ENCODE measurements at regions not wholly inside any gene's neighbourhood (a gene's known extent, or its start where the extent isn't known, plus 50 kb on each side); places are given as distances from the start of the nearest gene placed in this dataset.

DNA sequence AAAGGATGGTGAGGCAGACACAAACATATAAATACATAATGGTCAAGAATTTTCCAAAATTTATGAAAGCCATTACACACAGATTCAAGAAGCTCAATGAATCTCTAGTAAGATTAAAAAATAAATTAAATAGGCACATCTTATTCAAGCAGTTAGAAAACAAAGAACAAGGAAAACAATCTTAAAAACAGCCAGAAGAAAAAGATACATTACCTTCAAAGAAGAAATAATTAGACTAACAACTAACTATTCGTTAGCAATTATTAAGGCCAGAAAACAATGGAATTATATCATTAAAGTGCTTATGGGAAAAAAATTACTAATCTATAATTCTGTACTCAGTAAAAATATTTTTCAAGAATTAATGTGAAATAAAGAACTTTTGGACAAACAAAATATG, 593.1 kb downstream of the EBF1 start:
- intact Hi-C loops (cut with DNase I; ENCODE audit: low total_unique reads) = no loop called here
- 83 to 90% methylated on average over 1 of the region's 1 CpG for WGBS, 2 donors
- DNase-seq (ENCODE audit: low spot score in 2 of 2) = no peak
- TF ChIP-seq, protein P1, sequence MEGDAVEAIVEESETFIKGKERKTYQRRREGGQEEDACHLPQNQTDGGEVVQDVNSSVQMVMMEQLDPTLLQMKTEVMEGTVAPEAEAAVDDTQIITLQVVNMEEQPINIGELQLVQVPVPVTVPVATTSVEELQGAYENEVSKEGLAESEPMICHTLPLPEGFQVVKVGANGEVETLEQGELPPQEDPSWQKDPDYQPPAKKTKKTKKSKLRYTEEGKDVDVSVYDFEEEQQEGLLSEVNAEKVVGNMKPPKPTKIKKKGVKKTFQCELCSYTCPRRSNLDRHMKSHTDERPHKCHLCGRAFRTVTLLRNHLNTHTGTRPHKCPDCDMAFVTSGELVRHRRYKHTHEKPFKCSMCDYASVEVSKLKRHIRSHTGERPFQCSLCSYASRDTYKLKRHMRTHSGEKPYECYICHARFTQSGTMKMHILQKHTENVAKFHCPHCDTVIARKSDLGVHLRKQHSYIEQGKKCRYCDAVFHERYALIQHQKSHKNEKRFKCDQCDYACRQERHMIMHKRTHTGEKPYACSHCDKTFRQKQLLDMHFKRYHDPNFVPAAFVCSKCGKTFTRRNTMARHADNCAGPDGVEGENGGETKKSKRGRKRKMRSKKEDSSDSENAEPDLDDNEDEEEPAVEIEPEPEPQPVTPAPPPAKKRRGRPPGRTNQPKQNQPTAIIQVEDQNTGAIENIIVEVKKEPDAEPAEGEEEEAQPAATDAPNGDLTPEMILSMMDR (IDR thresholded peaks at IDR 0.05) = no peak
- no peak for TF ChIP-seq POLR2A (IDR thresholded peaks at IDR 0.05)
- no peak overlapping the region for H3K4me3 ChIP-seq (ENCODE audit: low read depth, poor library complexity, severe bottlenecking)

GRCh38 chr5:158502686-158503085, 597.0 kb downstream of the EBF1 start:
- no peak for DNase-seq (ENCODE audit: low spot score in 2 of 2)
- TF ChIP-seq, protein P1 (IDR thresholded peaks at IDR 0.05) = no peak
- no peak for TF ChIP-seq POLR2A (IDR thresholded peaks at IDR 0.05)
- intact Hi-C loops (cut with DNase I; ENCODE audit: low total_unique reads) = no loop called here
- WGBS, 2 donors = 80 to 92% methylated on average over 5 of the region's 5 CpGs
- no peak overlapping the region for H3K4me3 ChIP-seq (ENCODE audit: low read depth, poor library complexity, severe bottlenecking)

GRCh38 chr5:158499892-158500418, 599.8 kb downstream of the EBF1 start:
- H3K4me3 ChIP-seq (ENCODE audit: low read depth, poor library complexity, severe bottlenecking) = no peak overlapping the region
- WGBS, 2 donors = 67 to 76% methylated on average over 6 of the region's 6 CpGs
- DNase-seq (ENCODE audit: low spot score in 2 of 2) = no peak
- intact Hi-C loops (cut with DNase I; ENCODE audit: low total_unique reads) = no loop called here
- TF ChIP-seq POLR2A (IDR thresholded peaks at IDR 0.05) = no peak
- TF ChIP-seq, protein P1 (IDR thresholded peaks at IDR 0.05) = no peak

GRCh38 chr5:158499075-158499891, 600.4 kb downstream of the EBF1 start:
- no peak overlapping the region for H3K4me3 ChIP-seq (ENCODE audit: low read depth, poor library complexity, severe bottlenecking)
- 54 to 55% methylated on average over 10 of the region's 10 CpGs for WGBS, 2 donors
- DNase-seq (ENCODE audit: low spot score in 2 of 2) = no peak
- TF ChIP-seq POLR2A (IDR thresholded peaks at IDR 0.05) = no peak
- TF ChIP-seq, protein P1 (IDR thresholded peaks at IDR 0.05) = no peak
- intact Hi-C loops (cut with DNase I; ENCODE audit: low total_unique reads) = no loop called here

- no peak for DNase-seq (ENCODE audit: low spot score in 2 of 2)
- TF ChIP-seq, protein P1 (IDR thresholded peaks at IDR 0.05) = no peak
- TF ChIP-seq POLR2A (IDR thresholded peaks at IDR 0.05) = no peak
- intact Hi-C loops (cut with DNase I; ENCODE audit: low total_unique reads) = no loop called here
- 84 to 85% methylated on average over 3 of the region's 3 CpGs for WGBS, 2 donors
- no peak overlapping the region for H3K4me3 ChIP-seq (ENCODE audit: low read depth, poor library complexity, severe bottlenecking)
Observed at GRCh38 chr5:158496624-158497023, 603.1 kb downstream of the EBF1 start.

Data from lower leg skin (tissue), 4 donors.